MCF 10A (cell line): ENCODE measurements at regions not wholly inside any gene's neighbourhood (a gene's known extent, or its start where the extent isn't known, plus 50 kb on each side); places are given as distances from the start of the nearest gene placed in this dataset.

Experiments
- BruUV-seq: library from RNA; stranded (reverse); fragments of 400-500 nt; replicated peaks from 2 replicates; lab custom pipeline; 2021; lab: Mats Ljungman, UMichigan
- CTCF ChIA-PET: fragments of 300-600 bp; sonication (Branson Sonifier 250); formaldehyde crosslinking; extraction: SDS; loops from one replicate; lab custom pipeline; 2021; ENCODE audit warnings: antibody characterized with exemption, inconsistent platforms; lab: Yijun Ruan, JAX
- POLR2A ChIA-PET: fragments of 300-600, 350-650 bp; sonication (Branson Sonifier 250); formaldehyde crosslinking; extraction: SDS; loops from one replicate; lab custom pipeline; 2020; ENCODE audit warnings: antibody characterized with exemption, inconsistent platforms; lab: Yijun Ruan, JAX
- DNase-seq: peaks from one replicate; pipeline ENCODE4 v3.0.0-alpha.2; 2018; ENCODE audit not compliant: unreplicated experiment
- H3K27ac Mint-ChIP-seq: one replicate; pipeline ENCODE4 v1.8.0; 2022; ENCODE audit warnings: mild to moderate bottlenecking, low read depth, mixed read lengths; ENCODE audit not compliant: unreplicated experiment
- H3K27me3 Mint-ChIP-seq: one replicate; pipeline ENCODE4 v1.8.0; 2022; ENCODE audit warnings: mixed read lengths; ENCODE audit not compliant: insufficient read depth, unreplicated experiment
- H3K36me3 Mint-ChIP-seq: one replicate; pipeline ENCODE4 v1.8.0; 2022; ENCODE audit warnings: mild to moderate bottlenecking, moderate library complexity, mixed read lengths; ENCODE audit not compliant: insufficient read depth, unreplicated experiment
- H3K4me1 Mint-ChIP-seq: one replicate; pipeline ENCODE4 v1.8.0; 2022; ENCODE audit warnings: mixed read lengths; ENCODE audit not compliant: insufficient read depth, unreplicated experiment
- H3K4me3 Mint-ChIP-seq: one replicate; pipeline ENCODE4 v1.8.0; 2022; ENCODE audit warnings: mild to moderate bottlenecking, moderate library complexity, mixed read lengths; ENCODE audit not compliant: unreplicated experiment
- H3K9me3 Mint-ChIP-seq: one replicate; pipeline ENCODE4 v1.8.0; 2022; ENCODE audit warnings: mixed read lengths; ENCODE audit not compliant: unreplicated experiment
- intact Hi-C: fragments of 100-400 bp; cut with micrococcal nuclease; formaldehyde crosslinking; loops from 2 replicates; pipeline ENCODE4 v1.14.1; 2022
- TF ChIP-seq, protein P1 (sequence below): fragments of 200-600 bp; IDR thresholded peaks from one replicate; pipeline ENCODE4 v1.8.0; 2022; ENCODE audit warnings: antibody characterized with exemption, mild to moderate bottlenecking; ENCODE audit not compliant: unreplicated experiment

DNA sequence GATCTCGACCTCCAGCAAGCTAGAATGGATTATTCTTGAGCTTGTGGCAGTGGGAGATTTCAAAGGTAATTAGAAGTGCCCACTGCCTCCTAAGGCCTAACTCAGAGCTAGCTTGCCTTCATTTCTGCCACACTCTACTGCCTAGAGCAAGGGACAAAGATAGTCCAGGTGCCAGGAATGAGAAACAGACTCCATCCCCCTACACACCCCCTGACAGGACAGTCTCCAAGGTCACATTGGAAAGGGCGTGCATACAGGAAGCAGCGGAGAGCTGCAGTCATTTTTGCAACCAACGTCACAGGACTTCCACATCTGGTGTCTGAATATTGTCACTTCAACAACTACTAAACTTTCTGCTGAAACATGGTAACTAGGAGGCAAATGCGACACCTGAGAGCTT, 101.0 kb upstream of the SH3BP4 start:
- Mint-ChIP-seq H3K36me3 (no peaks in the 10 kb centered on the region), H3K27me3 (no peaks in the 10 kb centered on the region), H3K9me3 (no peaks in the 10 kb centered on the region), H3K27ac (peak overlapping the region; percentile 37), H3K4me3 (no peak overlapping the region), H3K4me1 (no peaks in the 10 kb centered on the region)
- TF ChIP-seq, protein P1, sequence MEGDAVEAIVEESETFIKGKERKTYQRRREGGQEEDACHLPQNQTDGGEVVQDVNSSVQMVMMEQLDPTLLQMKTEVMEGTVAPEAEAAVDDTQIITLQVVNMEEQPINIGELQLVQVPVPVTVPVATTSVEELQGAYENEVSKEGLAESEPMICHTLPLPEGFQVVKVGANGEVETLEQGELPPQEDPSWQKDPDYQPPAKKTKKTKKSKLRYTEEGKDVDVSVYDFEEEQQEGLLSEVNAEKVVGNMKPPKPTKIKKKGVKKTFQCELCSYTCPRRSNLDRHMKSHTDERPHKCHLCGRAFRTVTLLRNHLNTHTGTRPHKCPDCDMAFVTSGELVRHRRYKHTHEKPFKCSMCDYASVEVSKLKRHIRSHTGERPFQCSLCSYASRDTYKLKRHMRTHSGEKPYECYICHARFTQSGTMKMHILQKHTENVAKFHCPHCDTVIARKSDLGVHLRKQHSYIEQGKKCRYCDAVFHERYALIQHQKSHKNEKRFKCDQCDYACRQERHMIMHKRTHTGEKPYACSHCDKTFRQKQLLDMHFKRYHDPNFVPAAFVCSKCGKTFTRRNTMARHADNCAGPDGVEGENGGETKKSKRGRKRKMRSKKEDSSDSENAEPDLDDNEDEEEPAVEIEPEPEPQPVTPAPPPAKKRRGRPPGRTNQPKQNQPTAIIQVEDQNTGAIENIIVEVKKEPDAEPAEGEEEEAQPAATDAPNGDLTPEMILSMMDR, result no peak
- intact Hi-C loops, result no loop called here
- no peak for DNase-seq
- no TSS peak for BruUV-seq
- ChIA-PET POLR2A (no interaction called here), CTCF (interaction anchor here (1.0 kb wide), 1 partner anchor 9 kb away, joined by 3 read pairs; no protein-coding TSS in a partner anchor)

DNA sequence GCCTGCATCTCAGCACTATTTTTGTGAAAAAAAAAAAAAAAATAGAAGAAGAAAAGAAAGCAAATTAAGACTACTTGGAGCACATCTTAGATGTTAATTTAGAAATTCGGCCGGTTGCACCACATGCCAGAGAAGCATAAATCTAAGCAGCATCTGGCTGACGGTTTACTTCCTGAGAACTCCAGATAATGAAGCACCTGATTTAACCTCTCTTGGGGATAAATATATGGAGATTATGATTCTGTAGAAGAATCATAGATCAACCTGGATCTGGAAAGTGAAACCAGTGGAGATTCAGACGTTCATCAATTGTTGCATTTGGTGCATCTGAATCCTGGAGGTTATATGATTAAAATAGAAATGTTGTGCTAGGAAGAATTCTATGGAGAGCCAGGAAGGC, 102.1 kb upstream of the SH3BP4 start:
- no peaks in the 10 kb centered on the region for H3K27me3 Mint-ChIP-seq
- H3K4me3 Mint-ChIP-seq, result no peak overlapping the region
- BruUV-seq, result no TSS peak
- no peak for DNase-seq
- TF ChIP-seq, protein P1, result no peak
- H3K4me1 Mint-ChIP-seq, result no peaks in the 10 kb centered on the region
- CTCF ChIA-PET, result interaction anchor here (1.0 kb wide), 1 partner anchor 256 kb away, joined by 3 read pairs; no protein-coding TSS in a partner anchor
- no peaks in the 10 kb centered on the region for H3K9me3 Mint-ChIP-seq
- intact Hi-C loops, result no loop called here
- H3K27ac Mint-ChIP-seq, result no peak overlapping the region
- POLR2A ChIA-PET, result interaction anchor here (1.3 kb wide), 1 partner anchor 9 kb away, joined by 5 read pairs; no protein-coding TSS in a partner anchor
- H3K36me3 Mint-ChIP-seq, result no peaks in the 10 kb centered on the region

DNA sequence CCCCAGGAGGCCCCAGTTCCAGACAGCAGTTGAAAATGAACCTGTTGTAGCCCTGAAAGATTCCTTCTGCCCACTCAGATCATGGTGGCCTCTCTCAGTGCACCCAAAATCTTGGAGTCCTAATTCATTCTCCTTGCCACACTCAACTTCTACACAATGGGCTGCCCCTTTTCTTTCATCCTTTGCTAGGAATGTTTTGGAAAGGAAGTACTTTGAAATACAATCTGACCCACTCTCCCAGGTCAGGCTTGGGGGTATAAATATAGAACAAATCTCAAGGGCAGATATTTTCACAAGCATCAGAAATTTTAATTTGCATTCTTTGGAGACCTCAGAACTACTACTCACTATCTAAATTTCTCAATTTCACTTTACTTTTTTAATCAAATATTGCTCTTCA, 103.2 kb upstream of the SH3BP4 start:
- Mint-ChIP-seq H3K4me3 (no peak overlapping the region), H3K27ac (no peak overlapping the region), H3K36me3 (no peaks in the 10 kb centered on the region), H3K9me3 (no peaks in the 10 kb centered on the region), H3K27me3 (no peaks in the 10 kb centered on the region), H3K4me1 (no peaks in the 10 kb centered on the region)
- TF ChIP-seq, protein P1, result no peak
- intact Hi-C loops, result no loop called here
- no TSS peak for BruUV-seq
- DNase-seq, result no peak
- ChIA-PET POLR2A (interaction anchor here (0.6 kb wide), 1 partner anchor 34 kb away, joined by 4 read pairs; no protein-coding TSS in a partner anchor), CTCF (interaction anchor here (1.0 kb wide), 1 partner anchor 303 kb away, joined by 5 read pairs; no protein-coding TSS in a partner anchor)

DNA sequence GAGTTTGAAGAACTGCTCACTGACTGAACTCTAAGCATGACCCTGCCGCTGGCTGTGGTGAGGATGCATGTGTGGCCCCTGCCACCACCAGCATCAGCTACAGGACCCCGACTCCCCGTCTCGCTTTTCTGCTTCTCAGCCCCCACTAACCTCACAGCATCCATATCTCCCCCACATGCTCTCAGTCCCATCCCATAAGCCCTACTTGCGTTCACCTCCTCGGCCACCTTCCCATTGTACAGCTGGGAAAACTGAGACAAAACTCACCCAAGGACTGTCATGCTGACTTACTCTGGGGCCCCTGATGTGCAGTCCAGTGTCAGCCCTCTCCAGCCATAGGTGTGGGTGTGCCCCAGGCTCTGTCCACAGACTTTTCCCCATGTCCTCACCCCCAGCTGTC, 104.2 kb upstream of the SH3BP4 start:
- Mint-ChIP-seq H3K4me3 (no peak overlapping the region), H3K27me3 (no peaks in the 10 kb centered on the region), H3K9me3 (no peaks in the 10 kb centered on the region), H3K4me1 (no peaks in the 10 kb centered on the region), H3K27ac (no peak overlapping the region), H3K36me3 (no peaks in the 10 kb centered on the region)
- TF ChIP-seq, protein P1, result no peak
- BruUV-seq, result no TSS peak
- intact Hi-C loops, result no loop called here
- DNase-seq, result no peak
- POLR2A ChIA-PET, result no interaction called here
- CTCF ChIA-PET, result interaction anchor here (1.0 kb wide), 1 partner anchor 302 kb away, joined by 5 read pairs; no protein-coding TSS in a partner anchor
